HG03108 (cell line): ENCODE measurements at regions not wholly inside any gene's neighbourhood (a gene's known extent, or its start where the extent isn't known, plus 50 kb on each side); places are given as distances from the start of the nearest gene placed in this dataset.

ENCODE experiments used
- ATAC-seq: cut with Tn5 transposase; IDR thresholded peaks from one replicate; pipeline ENCODE4 v1.9.1; 2021; ENCODE audit warnings: moderate library complexity; ENCODE audit not compliant: unreplicated experiment

GRCh38 chr4:114343015-114343414, 255.6 kb upstream of the UGT8 start:
- no peak for ATAC-seq

GRCh38 chr4:114349543-114350175, 248.9 kb upstream of the UGT8 start:
- no peak for ATAC-seq

GRCh38 chr4:114358901-114359300, 239.7 kb upstream of the UGT8 start:
- no peak for ATAC-seq

GRCh38 chr4:114361249-114361648, 237.4 kb upstream of the UGT8 start:
- no peak for ATAC-seq

GRCh38 chr4:114364857-114365256, 233.8 kb upstream of the UGT8 start:
- ATAC-seq: no peak

GRCh38 chr4:114365591-114365990, 233.0 kb upstream of the UGT8 start:
- no peak for ATAC-seq

- ATAC-seq: no peak
Measured at GRCh38 chr4:114366368-114366767, 232.2 kb upstream of the UGT8 start.

- no peak for ATAC-seq
Measured at GRCh38 chr4:114368751-114369150, 229.9 kb upstream of the UGT8 start.

- ATAC-seq: no peak
Measured at GRCh38 chr4:114373508-114373907, 225.1 kb upstream of the UGT8 start.

GRCh38 chr4:114378305-114378903, 220.2 kb upstream of the UGT8 start:
- ATAC-seq: no peak

GRCh38 chr4:114383067-114383466, 215.5 kb upstream of the UGT8 start:
- no peak for ATAC-seq

- ATAC-seq: no peak
Measured at GRCh38 chr4:114383721-114384120, 214.9 kb upstream of the UGT8 start.

- no peak for ATAC-seq
Measured at GRCh38 chr4:114384629-114385028, 214.0 kb upstream of the UGT8 start.

GRCh38 chr4:114385195-114385985, 213.2 kb upstream of the UGT8 start:
- ATAC-seq: no peak

- no peak for ATAC-seq
Measured at GRCh38 chr4:114386637-114387233, 211.9 kb upstream of the UGT8 start.

- ATAC-seq: no peak
Measured at GRCh38 chr4:114389070-114389685, 209.4 kb upstream of the UGT8 start.

- ATAC-seq: no peak
Measured at GRCh38 chr4:114393295-114394038, 205.1 kb upstream of the UGT8 start.

- no peak for ATAC-seq
Measured at GRCh38 chr4:114396808-114397207, 201.8 kb upstream of the UGT8 start.

- no peak for ATAC-seq
Measured at GRCh38 chr4:114398410-114398809, 200.2 kb upstream of the UGT8 start.

- ATAC-seq: no peak
Measured at GRCh38 chr4:114399105-114399504, 199.5 kb upstream of the UGT8 start.

- no peak for ATAC-seq
Measured at GRCh38 chr4:114400531-114400930, 198.1 kb upstream of the UGT8 start.
